Mammary epithelial cell (primary cell): ENCODE measurements at regions not wholly inside any gene's neighbourhood (a gene's known extent, or its start where the extent isn't known, plus 50 kb on each side); places are given as distances from the start of the nearest gene placed in this dataset.

Source experiments
- CTCF ChIP-seq, 2 donors: IDR thresholded peaks in 1 of 2; conservative IDR thresholded peaks in 1 of 2; 2 replicates each; pipeline ENCODE4 v1.5.1; 2011 to 2012; ENCODE audit warnings: inconsistent platforms in 2 of 2, low read length in 2 of 2, mild to moderate bottlenecking in 2 of 2, control low read depth in 1 of 2, low read depth in 1 of 2; ENCODE audit not compliant: insufficient read depth in 1 of 2; ENCODE audit errors: extremely low read depth in 1 of 2
- EZH2 ChIP-seq: IDR thresholded peaks from 2 replicates; pipeline ENCODE4 v1.6.1; 2012; ENCODE audit warnings: low read length, inconsistent platforms, borderline replicate concordance

DNA sequence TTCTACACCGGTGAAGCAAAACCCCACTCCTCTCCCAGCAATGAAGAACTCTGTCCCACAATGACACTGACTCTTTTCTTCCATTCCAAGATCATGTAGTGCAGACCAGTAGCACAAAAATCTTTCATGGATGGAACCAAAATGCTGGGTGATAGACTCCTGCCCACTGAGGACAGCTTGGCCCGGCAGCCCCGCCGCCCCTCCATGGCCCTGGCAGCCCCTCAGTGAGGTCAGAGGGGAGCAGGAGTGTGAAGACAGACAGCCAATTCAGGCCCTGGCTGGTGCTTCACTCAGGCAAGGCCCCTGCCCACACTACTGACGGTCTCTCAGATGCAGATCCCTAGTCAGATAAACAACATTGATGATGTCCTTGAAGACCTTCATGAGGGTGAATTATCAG lies 131.9 kb upstream of the SYNDIG1 start:
- TF ChIP-seq EZH2 (no peak), CTCF (conservative IDR thresholded peaks at IDR 0.05 in 1 of 2, IDR thresholded peaks at IDR 0.05 in 1 of 2; ENCODE audit: extremely low read depth in 1 of 2, insufficient read depth in 1 of 2, low read depth in 1 of 2, low read length in 2 of 2) (no peak)
